Pancreas (tissue), 10 donors: ENCODE measurements at regions not wholly inside any gene's neighbourhood (a gene's known extent, or its start where the extent isn't known, plus 50 kb on each side); places are given as distances from the start of the nearest gene placed in this dataset.

Source experiments
- ATAC-seq, 4 donors: fragments of 200-7000 bp; cut with Tn5 transposase; one replicate each; pipeline versions ENCODE4 v1.8.0 to v1.9.1; 2020; ENCODE audit warnings: mild to moderate bottlenecking in 4 of 4, moderate library complexity in 4 of 4
- DNase-seq, 6 donors: peaks; one replicate each; pipeline ENCODE4 v3.0.0-alpha.2; 2020
- FAIRE-seq: peaks from 2 replicates; lab custom pipeline; 2012; peaks lifted over from hg19 to GRCh38; lab: Jason Lieb, UNC
- H3K27ac ChIP-seq, 4 donors: fragments of 200-600 bp; sonication (generic); 1 replicate in 3 of 4; 2 replicates in 1 of 4; pipeline versions ENCODE4 v1.5.0 to v1.8.0; 2020
- H3K27me3 ChIP-seq, 4 donors: fragments of 200-600 bp; one replicate each; pipeline ENCODE4 v1.8.0; 2021
- H3K36me3 ChIP-seq, 3 donors: fragments of 200-600 bp; sonication (generic) in 1 of 3; one replicate each; pipeline versions ENCODE4 v1.5.0 to v1.8.0; 2020 to 2021
- H3K4me1 ChIP-seq, 3 donors: fragments of 200-600 bp; one replicate each; pipeline ENCODE4 v1.8.0; 2021
- H3K4me3 ChIP-seq, 4 donors: fragments of 200-600 bp; sonication (generic) in 2 of 4; one replicate each; pipeline versions ENCODE4 v1.5.0 to v1.8.0; 2020 to 2021
- H3K9me3 ChIP-seq, 4 donors: fragments of 200-600 bp; one replicate each; pipeline ENCODE4 v1.8.0; 2021
- WGBS, 2 donors: extraction: QIAGEN DNeasy Blood & Tissue Kit; methylation state at CpG; one replicate each; pipeline ENCODE4 v1.1.7; 2013; 5-methylcytosine and 5-hydroxymethylcytosine counted together
- intact Hi-C, 3 donors: fragments of 100-400 bp; cut with DNase I; formaldehyde crosslinking; loops; one replicate each; pipeline versions ENCODE4 v1.11.1 to v1.14.2; 2022
- TF ChIP-seq, protein P1 (sequence below), 4 donors: fragments of 200-600 bp; sonication (generic) in 3 of 4; IDR thresholded peaks; one replicate each; pipeline versions ENCODE4 v1.5.0 to v1.8.0; 2021; ENCODE audit warnings: antibody characterized with exemption in 4 of 4
- donor health status: healthy with polysubstance abuse.
- donor health status: DM: no; HTN: no; CAD: no; lungs with moderate emphysema.
- donor health status: DM: no; HTN: no; CAD: no.
- donor health status: control.
- donor health status: control.
- donor health status: Bipolar disorder and iron deficiency.
- donor health status: DM: yes; HTN: yes; CAD: no.
- donor health status: DM: no; HTN: no; CAD: no.
- donor health status: DM: no; HTN: no; CAD: no.
- donor health status: DM: yes; HTN: yes; CAD: no.

GRCh38 chr1:198096390-198096789 lies 60.4 kb upstream of the NEK7 start:
- FAIRE-seq (no peak), ATAC-seq (no peak), DNase-seq (no peak)
- no peaks in the 10 kb centered on the region for H3K36me3 ChIP-seq
- intact Hi-C loops, result no loop called here
- no peak overlapping the region for H3K4me3 ChIP-seq
- no peaks in the 10 kb centered on the region for H3K9me3 ChIP-seq
- TF ChIP-seq, protein P1, sequence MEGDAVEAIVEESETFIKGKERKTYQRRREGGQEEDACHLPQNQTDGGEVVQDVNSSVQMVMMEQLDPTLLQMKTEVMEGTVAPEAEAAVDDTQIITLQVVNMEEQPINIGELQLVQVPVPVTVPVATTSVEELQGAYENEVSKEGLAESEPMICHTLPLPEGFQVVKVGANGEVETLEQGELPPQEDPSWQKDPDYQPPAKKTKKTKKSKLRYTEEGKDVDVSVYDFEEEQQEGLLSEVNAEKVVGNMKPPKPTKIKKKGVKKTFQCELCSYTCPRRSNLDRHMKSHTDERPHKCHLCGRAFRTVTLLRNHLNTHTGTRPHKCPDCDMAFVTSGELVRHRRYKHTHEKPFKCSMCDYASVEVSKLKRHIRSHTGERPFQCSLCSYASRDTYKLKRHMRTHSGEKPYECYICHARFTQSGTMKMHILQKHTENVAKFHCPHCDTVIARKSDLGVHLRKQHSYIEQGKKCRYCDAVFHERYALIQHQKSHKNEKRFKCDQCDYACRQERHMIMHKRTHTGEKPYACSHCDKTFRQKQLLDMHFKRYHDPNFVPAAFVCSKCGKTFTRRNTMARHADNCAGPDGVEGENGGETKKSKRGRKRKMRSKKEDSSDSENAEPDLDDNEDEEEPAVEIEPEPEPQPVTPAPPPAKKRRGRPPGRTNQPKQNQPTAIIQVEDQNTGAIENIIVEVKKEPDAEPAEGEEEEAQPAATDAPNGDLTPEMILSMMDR (IDR thresholded peaks at IDR 0.05), result no peak
- 70 to 79% methylated on average over 2 of the region's 2 CpGs for WGBS, 2 donors
- no peaks in the 10 kb centered on the region for H3K4me1 ChIP-seq
- no peak overlapping the region for H3K27ac ChIP-seq
- H3K27me3 ChIP-seq, result no peaks in the 10 kb centered on the region

- DNase-seq, result no peak
- FAIRE-seq, result no peak
- Histone ChIP-seq H3K9me3 (no peaks in the 10 kb centered on the region), H3K36me3 (no peaks in the 10 kb centered on the region), H3K4me1 (no peaks in the 10 kb centered on the region), H3K27me3 (no peaks in the 10 kb centered on the region), H3K27ac (no peak overlapping the region), H3K4me3 (no peak overlapping the region)
- no peak for ATAC-seq
- TF ChIP-seq, protein P1 (IDR thresholded peaks at IDR 0.05), result no peak
- intact Hi-C loops, result no loop called here
Observed at GRCh38 chr1:198099755-198100154, 57.0 kb upstream of the NEK7 start.

GRCh38 chr1:198101716-198102453 lies 54.9 kb upstream of the NEK7 start:
- ATAC-seq (no peak), FAIRE-seq (no peak), DNase-seq (no peak)
- TF ChIP-seq, protein P1 (IDR thresholded peaks at IDR 0.05), result no peak
- Histone ChIP-seq H3K27ac (no peak overlapping the region), H3K9me3 (no peaks in the 10 kb centered on the region), H3K4me3 (no peak overlapping the region), H3K36me3 (no peaks in the 10 kb centered on the region), H3K4me1 (no peaks in the 10 kb centered on the region), H3K27me3 (no peaks in the 10 kb centered on the region)
- WGBS, 2 donors, result 62 to 80% methylated on average over 4 of the region's 4 CpGs
- intact Hi-C loops, result no loop called here

DNA sequence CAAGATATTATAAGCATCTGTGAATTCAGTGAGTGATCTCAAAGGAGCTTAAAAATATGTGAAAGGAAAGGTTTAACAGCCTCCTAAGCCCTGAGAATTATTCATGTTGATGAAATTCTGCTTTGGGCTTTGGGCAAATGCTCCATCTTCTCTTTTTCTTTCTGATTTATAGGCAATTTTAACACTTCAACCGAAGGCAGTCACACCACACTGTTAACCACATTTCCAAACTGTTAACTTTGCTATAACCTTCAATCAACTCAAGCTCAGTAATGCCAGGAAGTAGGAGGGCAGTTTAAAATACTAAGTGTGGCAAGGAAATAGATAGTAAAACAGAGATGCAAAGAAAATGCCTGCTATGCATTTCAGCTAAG lies 54.4 kb upstream of the NEK7 start:
- WGBS, 2 donors, result 28 to 35% methylated on average over 1 of the region's 1 CpG
- DNase-seq (no peak), FAIRE-seq (no peak), ATAC-seq (no peak)
- H3K36me3 ChIP-seq, result no peaks in the 10 kb centered on the region
- no peaks in the 10 kb centered on the region for H3K27me3 ChIP-seq
- H3K4me3 ChIP-seq, result no peak overlapping the region
- H3K4me1 ChIP-seq, result no peaks in the 10 kb centered on the region
- H3K27ac ChIP-seq, result no peak overlapping the region
- TF ChIP-seq, protein P1 (IDR thresholded peaks at IDR 0.05), result no peak
- no peaks in the 10 kb centered on the region for H3K9me3 ChIP-seq
- intact Hi-C loops, result no loop called here

GRCh38 chr1:198105185-198105584 lies 51.6 kb upstream of the NEK7 start:
- intact Hi-C loops, result no loop called here
- WGBS, 2 donors, result 83 to 100% methylated on average over 1 of the region's 1 CpG
- FAIRE-seq (no peak), DNase-seq (no peak), ATAC-seq (no peak)
- Histone ChIP-seq H3K9me3 (no peaks in the 10 kb centered on the region), H3K4me1 (no peaks in the 10 kb centered on the region), H3K27me3 (no peaks in the 10 kb centered on the region), H3K36me3 (no peaks in the 10 kb centered on the region), H3K27ac (no peak overlapping the region), H3K4me3 (no peak overlapping the region)
- TF ChIP-seq, protein P1 (IDR thresholded peaks at IDR 0.05), result no peak
